HG03175 (cell line): ENCODE measurements at regions not wholly inside any gene's neighbourhood (a gene's known extent, or its start where the extent isn't known, plus 50 kb on each side); places are given as distances from the start of the nearest gene placed in this dataset.

Source experiments
- ATAC-seq: cut with Tn5 transposase; IDR thresholded peaks from one replicate; pipeline ENCODE4 v1.9.1; 2021; ENCODE audit warnings: mild to moderate bottlenecking, moderate library complexity; ENCODE audit not compliant: unreplicated experiment

GRCh38 chr19:27758626-27759505, 1454.1 kb downstream of the UQCRFS1 start:
- ATAC-seq = no peak

- no peak for ATAC-seq
These were observed 1458.3 kb downstream of the UQCRFS1 start for GRCh38 chr19:27754700-27755099.

- no peak for ATAC-seq
These were observed 1459.3 kb downstream of the UQCRFS1 start for GRCh38 chr19:27753622-27754021.

- no peak for ATAC-seq
These were observed 1460.3 kb downstream of the UQCRFS1 start for GRCh38 chr19:27752530-27753184.

- no peak for ATAC-seq
These were observed 1461.9 kb downstream of the UQCRFS1 start for GRCh38 chr19:27751044-27751391.

- ATAC-seq = no peak
These were observed 1462.4 kb downstream of the UQCRFS1 start for GRCh38 chr19:27750391-27751043.

GRCh38 chr19:27748551-27749152, 1464.3 kb downstream of the UQCRFS1 start:
- ATAC-seq = no peak

- ATAC-seq = no peak
These were observed 1466.1 kb downstream of the UQCRFS1 start for GRCh38 chr19:27746691-27747380.

- no peak for ATAC-seq
These were observed 1466.9 kb downstream of the UQCRFS1 start for GRCh38 chr19:27745978-27746542.

GRCh38 chr19:27744926-27745768, 1467.8 kb downstream of the UQCRFS1 start:
- ATAC-seq = no peak

- no peak for ATAC-seq
These were observed 1470.9 kb downstream of the UQCRFS1 start for GRCh38 chr19:27742041-27742440.

- no peak for ATAC-seq
These were observed 1471.7 kb downstream of the UQCRFS1 start for GRCh38 chr19:27741236-27741635.

- no peak for ATAC-seq
These were observed 1472.6 kb downstream of the UQCRFS1 start for GRCh38 chr19:27740396-27740795.

GRCh38 chr19:27738569-27739193, 1474.3 kb downstream of the UQCRFS1 start:
- ATAC-seq = no peak

- ATAC-seq = no peak
These were observed 1476.7 kb downstream of the UQCRFS1 start for GRCh38 chr19:27736225-27736624.

- ATAC-seq = no peak
These were observed 1477.6 kb downstream of the UQCRFS1 start for GRCh38 chr19:27735314-27735713.

- no peak for ATAC-seq
These were observed 1478.3 kb downstream of the UQCRFS1 start for GRCh38 chr19:27734496-27735220.

GRCh38 chr19:27733551-27734266, 1479.2 kb downstream of the UQCRFS1 start:
- ATAC-seq = no peak
